RWPE1 (cell line): ENCODE measurements at regions not wholly inside any gene's neighbourhood (a gene's known extent, or its start where the extent isn't known, plus 50 kb on each side); places are given as distances from the start of the nearest gene placed in this dataset.
A peak's percentile ranks its signal among the peaks of the same experiment; 100 is the strongest.

ENCODE experiments used
- CTCF ChIA-PET: fragments of 350-600 bp; sonication (Branson Sonifier 250); formaldehyde crosslinking; extraction: SDS; loops from one replicate; lab custom pipeline; 2021; lab: Yijun Ruan, JAX
- POLR2A ChIA-PET: fragments of 400-600 bp; formaldehyde crosslinking; extraction: SDS; loops from one replicate; lab custom pipeline; 2020; ENCODE audit warnings: antibody characterized with exemption; ENCODE audit not compliant: low non-redundant PET; lab: Yijun Ruan, JAX
- DNase-seq: peaks from one replicate; pipeline ENCODE4 v3.0.0; 2012; ENCODE audit warnings: low spot score
- H3K27ac ChIP-seq: fragments of 450-650 bp; 2 replicates; pipeline ENCODE4 v1.5.1; 2017
- TF ChIP-seq, protein P1 (sequence below): fragments of 450-650 bp; conservative IDR thresholded peaks from 2 replicates; pipeline ENCODE4 v1.5.1; 2017; ENCODE audit warnings: low read depth, mild to moderate bottlenecking

DNA sequence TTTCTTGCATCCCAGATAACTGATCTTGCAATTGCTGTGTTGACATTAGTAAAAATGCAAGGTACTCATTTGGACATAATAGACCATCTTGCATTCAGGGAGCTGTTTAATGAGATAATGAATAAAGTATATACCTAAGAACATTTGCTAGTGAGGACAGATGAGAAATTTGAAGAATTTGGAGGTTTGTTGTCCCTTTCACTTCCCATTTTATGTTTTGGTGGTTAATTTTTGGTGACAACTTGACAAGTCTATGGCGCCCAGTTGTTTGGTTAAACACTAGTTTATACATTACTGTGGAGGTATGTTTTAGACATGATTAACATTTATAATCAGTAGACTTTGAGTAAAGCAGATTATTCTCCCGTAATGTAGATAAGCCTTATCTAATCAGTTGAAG, 300.2 kb upstream of the SYNCRIP start:
- no peak for DNase-seq
- ChIA-PET CTCF (no interaction called here), POLR2A (no interaction called here)
- no peak overlapping the region for H3K27ac ChIP-seq
- TF ChIP-seq, protein P1, sequence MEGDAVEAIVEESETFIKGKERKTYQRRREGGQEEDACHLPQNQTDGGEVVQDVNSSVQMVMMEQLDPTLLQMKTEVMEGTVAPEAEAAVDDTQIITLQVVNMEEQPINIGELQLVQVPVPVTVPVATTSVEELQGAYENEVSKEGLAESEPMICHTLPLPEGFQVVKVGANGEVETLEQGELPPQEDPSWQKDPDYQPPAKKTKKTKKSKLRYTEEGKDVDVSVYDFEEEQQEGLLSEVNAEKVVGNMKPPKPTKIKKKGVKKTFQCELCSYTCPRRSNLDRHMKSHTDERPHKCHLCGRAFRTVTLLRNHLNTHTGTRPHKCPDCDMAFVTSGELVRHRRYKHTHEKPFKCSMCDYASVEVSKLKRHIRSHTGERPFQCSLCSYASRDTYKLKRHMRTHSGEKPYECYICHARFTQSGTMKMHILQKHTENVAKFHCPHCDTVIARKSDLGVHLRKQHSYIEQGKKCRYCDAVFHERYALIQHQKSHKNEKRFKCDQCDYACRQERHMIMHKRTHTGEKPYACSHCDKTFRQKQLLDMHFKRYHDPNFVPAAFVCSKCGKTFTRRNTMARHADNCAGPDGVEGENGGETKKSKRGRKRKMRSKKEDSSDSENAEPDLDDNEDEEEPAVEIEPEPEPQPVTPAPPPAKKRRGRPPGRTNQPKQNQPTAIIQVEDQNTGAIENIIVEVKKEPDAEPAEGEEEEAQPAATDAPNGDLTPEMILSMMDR = no peak

DNA sequence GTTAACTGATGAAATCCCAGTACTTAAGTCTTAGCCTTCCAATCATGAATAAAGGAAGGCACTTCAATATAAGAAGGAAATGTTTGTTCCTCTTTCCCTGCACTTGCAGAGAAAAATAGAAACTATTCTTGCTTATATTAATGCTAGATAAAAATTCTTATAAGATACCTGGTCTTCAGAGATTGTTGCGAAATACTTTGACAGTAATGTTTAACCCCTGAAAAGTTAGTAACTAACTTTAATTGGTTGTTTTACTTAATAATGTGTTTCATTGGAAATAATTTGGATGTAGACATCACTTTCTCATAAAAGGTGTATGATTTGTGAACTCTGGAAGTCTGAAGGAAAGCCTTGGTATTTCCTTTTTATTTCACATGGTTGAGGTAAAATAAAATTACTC, 294.2 kb upstream of the SYNCRIP start:
- CTCF ChIA-PET = no interaction called here
- POLR2A ChIA-PET = no interaction called here
- TF ChIP-seq, protein P1 = no peak
- no peak for DNase-seq
- H3K27ac ChIP-seq = no peak overlapping the region

DNA sequence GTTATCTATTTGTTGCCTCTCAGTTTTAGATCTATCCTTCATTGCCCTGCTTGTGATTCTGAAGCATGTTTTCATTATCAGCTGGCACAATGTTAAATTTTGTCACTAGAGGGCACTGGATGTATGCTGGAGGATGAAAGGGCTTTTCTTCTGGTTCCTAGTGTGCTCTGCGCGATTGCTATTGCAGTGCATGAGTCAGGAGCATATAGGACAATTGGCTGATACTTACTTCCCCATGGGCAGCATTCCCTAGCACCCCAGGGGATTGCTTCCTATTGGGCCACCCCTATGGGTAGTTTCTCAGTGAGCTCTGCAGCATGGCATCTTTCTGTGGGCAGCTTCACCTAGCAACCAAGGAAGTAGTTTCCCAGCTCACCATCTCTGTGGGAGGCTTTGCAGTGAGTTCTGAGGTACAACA, 280.3 kb upstream of the SYNCRIP start:
- ChIA-PET POLR2A (no interaction called here), CTCF (interaction anchor here (0.6 to 1.2 kb wide), 6 partner anchors 430 to 1987 kb away, joined by 3 to 8 read pairs (median 4); no protein-coding TSS in a partner anchor)
- DNase-seq = peak; percentile 27
- TF ChIP-seq, protein P1 = peak; percentile 72
- no peak overlapping the region for H3K27ac ChIP-seq

DNA sequence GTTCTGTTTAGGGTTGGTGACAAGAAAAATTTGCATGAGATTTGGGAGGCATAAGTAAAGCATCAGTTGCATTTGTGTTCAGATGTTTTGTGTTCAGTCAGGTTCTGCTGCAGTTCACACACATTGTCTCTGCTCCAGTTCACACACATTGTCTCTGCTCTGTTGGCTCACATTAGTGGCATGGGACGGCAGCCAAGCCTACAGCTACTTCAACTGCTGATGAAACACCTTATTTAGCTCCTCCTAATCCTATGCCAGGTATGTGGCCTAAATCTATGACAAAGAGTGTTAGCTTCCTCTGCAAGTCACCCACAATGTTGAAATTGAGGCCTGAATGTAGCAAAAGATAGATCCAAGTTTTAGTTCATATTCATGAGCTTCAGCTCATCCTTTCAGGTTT, 278.1 kb upstream of the SYNCRIP start:
- no peak overlapping the region for H3K27ac ChIP-seq
- ChIA-PET POLR2A (no interaction called here), CTCF (interaction anchor here (0.6 kb wide), 3 partner anchors 64 to 1401 kb away, joined by 3 read pairs; no protein-coding TSS in a partner anchor)
- no peak for DNase-seq
- TF ChIP-seq, protein P1 = no peak

DNA sequence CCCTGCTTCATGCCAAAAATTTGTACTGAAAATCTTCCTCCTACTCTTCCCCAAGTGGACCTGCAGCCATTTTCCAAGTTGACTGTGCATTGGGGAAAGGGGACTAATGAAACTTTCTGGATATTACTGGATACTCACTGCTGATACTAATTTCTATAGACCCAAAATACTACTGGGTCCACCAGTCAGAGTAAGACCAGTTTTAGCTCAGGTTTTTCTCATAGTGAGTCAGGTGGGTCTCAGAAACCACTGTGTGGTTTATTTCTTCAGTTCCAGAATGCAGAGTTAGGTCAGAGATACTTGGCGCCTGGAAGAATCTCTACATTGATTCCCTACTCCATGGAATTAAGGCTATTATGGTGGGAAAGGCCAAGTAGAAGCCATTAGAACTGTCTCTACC, 274.8 kb upstream of the SYNCRIP start:
- TF ChIP-seq, protein P1 = no peak
- ChIA-PET POLR2A (no interaction called here), CTCF (no interaction called here)
- DNase-seq = no peak
- H3K27ac ChIP-seq = no peak overlapping the region

DNA sequence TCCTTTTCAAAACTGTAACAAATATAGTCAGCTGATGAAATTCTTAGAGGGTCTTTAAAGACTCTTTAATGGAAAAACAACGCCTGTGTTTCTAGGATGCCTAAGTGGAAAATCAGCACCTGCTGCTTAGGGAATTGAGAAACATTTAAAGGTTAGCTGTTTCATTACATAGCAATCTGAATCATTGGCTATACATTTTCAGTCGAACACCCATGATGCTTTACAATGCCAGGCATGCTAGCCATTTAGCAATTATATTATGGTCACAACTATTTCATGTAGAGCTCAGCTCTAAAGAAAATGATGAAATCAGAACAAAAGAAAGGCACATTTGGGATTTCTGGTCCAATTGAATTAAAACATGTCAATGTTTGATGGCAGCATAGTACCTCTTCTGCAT, 270.3 kb upstream of the SYNCRIP start:
- DNase-seq = no peak
- ChIA-PET POLR2A (no interaction called here), CTCF (interaction anchor here (0.6 to 0.7 kb wide), 2 partner anchors 114 to 672 kb away, joined by 3 to 6 read pairs; no protein-coding TSS in a partner anchor)
- TF ChIP-seq, protein P1 = no peak
- H3K27ac ChIP-seq = no peak overlapping the region
